Stimulated activated CD4-positive, alpha-beta T cell treated with anti-CD3 and anti-CD28 coated beads, Interleukin-15, amount 100 ng/mL, for 1 hour (primary cell): ENCODE measurements at regions not wholly inside any gene's neighbourhood (a gene's known extent, or its start where the extent isn't known, plus 50 kb on each side); places are given as distances from the start of the nearest gene placed in this dataset.

ENCODE experiments used
- DNase-seq, 2 donors: peaks; one replicate each; pipeline ENCODE4 v3.0.0-alpha.2; 2020; ENCODE audit warnings: low read depth in 1 of 2, low spot score in 1 of 2

DNA sequence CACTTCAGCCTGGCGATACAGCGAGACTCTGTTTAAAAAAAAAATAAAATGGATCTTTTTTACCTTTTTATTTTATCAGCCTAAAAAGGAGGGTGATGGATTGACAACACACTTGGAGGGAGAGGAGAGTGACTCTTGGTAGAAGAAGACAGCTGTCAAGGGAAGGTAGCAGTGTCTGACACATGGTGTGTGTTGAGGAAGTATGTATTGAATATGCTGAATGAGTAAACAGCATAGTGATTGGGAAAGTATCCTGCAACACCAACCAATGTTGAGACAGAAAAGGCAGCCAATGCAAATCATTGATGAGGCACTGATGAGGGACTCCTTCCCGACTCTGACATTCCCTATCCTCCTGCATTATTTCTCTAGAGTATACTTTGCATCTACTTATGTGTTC is 306.4 kb downstream of the LPIN1 start:
- no peak for DNase-seq

DNA sequence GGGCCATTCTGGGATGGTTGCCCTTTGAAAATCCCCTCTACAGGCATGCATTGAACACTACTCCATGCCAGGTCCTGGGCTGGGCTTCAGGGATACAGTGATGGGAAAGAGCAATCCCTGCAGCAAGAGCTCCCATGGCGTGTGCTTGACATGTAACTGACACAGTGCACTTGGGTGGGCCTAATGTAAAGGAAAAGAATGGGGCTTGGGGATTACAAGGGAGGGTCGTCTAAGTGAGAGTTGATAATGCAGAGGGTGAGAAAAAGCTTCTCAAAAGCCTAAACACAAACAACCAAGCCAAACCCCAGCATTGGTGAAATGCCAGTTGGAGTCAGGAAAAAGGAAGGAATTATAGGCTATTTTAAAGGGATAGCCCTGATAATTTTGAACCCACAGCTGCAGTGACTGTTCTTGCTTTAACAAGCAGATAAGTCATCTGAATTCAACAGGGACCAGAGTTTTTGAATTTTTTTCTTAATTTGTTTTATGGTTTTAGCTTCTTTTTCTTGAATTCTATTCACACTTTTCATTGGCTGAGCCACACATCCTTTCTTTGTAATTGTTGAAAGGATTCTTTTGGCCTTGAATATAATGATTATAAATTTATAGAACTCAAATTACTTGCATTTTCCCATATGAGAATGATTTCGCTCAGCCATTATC is 308.7 kb downstream of the LPIN1 start:
- DNase-seq: no peak

DNA sequence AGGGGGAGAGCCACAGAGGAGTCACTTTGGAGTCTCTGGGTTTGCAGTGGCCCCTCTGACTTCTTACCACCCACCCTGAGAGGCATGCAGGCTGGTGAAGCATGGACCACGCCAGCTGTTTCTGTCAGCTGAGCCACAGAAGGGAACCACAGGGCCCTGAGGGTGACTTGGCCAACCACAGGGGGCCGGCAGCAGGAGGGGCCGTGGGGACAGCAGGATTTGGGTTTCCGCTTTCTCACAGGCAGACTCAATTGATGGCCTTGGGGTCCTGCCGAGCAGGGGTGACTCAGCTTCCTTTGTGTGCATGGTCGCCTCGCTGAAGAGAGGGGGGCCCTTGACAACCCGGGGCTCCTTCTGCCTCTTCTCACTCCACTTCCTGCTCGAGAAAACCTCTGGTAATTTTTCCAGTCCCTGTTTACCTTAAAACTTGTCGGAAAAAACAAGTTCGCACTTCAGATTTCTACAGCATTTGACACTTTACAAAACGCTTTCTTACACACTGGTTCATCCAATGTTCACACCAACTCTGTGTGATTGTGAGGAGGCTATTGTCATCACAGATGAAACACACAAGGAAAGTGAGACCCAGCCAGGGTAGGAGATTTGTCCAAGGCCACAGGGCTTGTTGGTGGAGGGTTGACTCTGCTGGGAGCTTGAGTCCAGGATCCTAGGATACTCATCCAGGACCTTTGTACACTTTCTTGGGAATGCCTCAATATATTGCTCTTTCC is 311.2 kb downstream of the LPIN1 start:
- DNase-seq: no peak

DNA sequence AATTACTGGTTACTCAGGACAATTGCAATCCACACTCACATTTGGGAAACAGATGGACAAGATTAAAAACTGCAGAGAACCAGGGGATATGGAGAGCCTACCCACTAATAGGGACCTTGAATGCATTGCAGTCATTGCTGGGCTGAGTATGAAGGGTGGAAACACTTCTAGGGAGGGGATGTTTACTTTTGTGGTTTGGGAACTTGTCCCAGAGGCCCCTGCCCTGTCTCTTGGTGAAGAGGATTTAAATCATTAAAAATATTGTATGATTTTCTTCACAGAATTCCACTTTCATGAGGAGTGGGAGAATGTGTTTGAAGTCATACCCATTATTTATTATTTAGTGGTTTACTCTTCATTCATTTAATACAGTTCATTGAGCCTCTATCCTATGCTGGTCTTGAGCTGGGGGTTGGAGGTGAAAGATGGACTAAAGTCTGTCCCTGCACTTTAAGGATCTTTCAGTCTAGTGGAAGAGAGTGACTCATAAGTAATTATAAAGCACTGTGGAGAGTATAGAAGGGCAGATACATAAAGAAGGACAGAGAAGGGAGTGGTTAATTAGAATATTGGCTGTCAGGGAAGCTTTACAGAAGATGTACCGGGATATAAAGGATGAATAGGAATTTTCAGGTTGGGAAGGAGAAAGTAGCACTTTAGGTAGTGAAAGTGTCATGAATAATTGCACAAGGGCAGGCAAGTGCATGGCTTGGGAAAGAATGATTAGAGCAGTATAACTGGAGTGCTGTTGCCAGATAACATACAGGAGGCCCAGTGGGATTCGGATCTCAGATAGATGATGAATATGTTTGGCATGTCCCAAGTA is 313.4 kb downstream of the LPIN1 start:
- DNase-seq: no peak

DNA sequence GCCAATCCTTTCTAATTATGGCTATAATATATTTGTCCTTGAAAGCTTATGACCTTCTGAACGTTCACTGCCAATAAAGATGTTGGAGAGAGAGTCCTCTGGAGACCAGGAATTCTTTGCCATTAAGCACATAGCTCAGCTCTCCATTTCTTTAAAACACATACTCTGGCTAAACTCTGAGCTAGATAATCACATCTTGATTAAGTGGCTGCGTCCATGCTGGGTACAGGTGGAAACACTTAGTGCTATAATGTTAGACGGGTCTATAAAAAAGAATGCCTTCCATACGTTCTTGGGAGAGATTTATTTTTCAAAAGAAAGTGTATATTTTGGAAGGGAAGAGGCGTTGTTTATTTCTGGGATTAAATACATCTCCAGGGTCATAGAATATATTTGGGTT is 314.5 kb downstream of the LPIN1 start:
- DNase-seq: no peak

DNA sequence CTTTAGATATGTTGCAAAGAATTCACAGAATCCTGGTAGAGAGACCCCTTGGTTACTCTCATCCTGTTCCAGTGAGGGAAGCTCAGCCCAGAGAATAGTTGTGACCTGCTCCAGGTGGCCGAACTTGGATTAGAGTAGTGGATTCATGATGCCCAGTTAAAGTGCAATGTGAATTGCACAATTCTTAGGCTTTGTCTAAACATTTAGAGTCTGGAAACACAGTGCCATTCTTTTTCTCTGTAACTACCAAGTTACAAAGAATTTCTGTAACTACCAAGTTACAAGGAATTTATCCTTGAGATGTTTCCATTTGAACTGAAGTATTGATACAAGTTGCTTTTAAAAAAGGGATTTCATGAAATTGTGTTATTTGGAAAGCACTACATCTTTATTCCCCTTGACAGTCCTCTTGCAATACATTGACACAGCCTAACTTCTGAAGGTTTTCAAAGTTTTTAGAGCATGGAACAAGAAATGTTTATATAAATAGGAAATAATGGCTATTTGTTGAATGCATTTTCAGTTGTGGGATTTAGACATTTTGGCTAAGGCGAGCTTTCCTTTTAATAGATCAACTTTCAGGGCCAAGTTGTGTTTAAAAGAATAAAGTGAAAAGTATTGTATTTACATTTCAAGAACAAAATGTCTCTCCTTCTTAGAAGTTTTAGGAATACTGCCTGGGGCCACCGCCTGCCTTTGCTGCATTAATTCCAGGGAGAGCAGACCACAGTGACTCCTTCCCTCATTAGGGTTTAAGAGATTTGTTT is 315.0 kb downstream of the LPIN1 start:
- DNase-seq: no peak

DNA sequence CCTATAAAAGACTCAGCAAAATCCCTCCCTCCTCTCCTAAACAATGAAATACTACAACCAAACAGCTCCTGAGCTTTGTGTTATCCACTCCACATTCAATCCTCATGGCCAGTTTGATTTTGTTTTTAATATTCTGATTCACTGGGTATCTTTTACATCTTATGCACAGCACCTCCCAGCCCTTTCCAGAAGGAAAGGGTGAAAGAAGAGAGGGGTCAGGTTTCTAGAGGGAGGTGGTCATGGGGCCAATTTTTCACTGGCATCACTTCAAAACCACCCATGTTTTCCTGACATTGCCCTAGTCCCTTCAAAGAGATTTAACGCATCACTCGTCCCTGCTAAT is 315.6 kb downstream of the LPIN1 start:
- DNase-seq: no peak

DNA sequence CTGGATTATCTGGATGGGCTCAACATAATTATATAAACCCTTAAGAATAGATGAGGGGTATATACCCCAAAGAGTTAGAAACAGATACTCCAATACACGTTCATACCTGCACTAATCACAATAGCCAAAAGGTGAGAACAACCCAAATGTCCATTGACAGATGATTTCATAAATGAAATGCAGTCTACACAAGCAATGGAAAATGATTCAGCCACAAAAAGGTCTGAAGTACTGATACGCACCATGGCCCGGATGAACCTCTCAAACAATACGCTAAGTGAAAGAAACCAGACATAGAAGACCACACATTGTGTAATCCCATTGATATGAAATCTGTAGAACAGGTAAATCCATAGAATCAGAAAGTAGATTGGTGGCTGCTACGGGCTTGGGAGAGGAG is 316.8 kb downstream of the LPIN1 start:
- no peak for DNase-seq

DNA sequence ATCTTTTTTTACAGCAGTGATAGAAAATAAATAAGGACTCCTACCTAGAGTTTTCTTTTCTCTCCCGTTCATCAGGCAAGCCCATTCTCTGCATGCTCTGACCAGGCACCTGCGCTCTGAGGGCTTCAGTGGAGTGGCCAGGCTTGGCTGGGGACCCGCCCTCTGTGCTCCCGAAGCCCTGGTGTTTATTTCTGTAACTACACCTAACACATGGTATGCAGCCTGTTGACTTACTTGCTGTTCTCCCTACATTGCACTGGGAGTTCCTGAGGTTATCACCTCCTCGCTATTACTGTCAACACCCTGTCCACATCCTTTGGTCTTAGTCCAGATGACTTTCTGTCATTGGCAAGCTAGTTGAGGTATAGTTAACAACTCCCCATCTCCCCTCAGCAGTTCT is 317.7 kb downstream of the LPIN1 start:
- DNase-seq: no peak

DNA sequence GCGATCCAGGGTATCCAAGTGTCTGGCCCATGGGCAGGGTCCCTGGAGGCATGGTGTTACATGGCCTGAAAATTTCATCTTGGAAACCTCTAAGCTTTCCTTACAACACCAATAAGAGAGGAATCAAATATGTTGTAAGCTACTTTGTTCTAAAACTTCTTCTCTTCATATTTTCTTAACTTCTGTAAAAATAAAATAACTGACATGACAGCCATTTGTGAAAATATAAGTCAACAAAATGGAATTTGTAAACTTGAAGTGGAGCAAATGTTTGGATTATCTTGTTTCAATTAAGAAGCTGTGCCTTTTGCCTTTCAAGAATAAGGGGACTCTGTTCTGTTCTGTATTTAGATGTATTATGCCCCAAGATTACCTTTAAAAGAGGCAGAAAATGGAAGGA is 319.7 kb downstream of the LPIN1 start:
- DNase-seq: no peak

DNA sequence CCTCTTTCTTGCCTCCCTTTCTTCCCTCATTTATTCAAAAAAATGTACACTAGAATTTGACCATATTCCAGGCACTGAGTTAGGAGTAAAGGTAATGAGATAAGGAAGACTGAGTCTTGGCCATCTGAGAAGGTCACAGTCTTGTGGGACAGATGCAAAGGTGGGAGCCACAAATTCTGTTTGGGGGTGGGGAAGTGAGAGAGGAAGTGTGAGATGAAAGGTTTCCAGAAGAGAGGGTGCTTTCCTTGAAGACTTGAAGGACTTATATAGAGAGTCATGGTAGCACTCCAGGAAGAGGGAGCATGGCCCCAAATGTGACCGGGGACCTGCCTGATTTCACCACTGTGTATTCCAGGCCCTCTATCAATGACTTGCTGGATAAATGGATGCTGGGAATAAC is 320.6 kb downstream of the LPIN1 start:
- no peak for DNase-seq

DNA sequence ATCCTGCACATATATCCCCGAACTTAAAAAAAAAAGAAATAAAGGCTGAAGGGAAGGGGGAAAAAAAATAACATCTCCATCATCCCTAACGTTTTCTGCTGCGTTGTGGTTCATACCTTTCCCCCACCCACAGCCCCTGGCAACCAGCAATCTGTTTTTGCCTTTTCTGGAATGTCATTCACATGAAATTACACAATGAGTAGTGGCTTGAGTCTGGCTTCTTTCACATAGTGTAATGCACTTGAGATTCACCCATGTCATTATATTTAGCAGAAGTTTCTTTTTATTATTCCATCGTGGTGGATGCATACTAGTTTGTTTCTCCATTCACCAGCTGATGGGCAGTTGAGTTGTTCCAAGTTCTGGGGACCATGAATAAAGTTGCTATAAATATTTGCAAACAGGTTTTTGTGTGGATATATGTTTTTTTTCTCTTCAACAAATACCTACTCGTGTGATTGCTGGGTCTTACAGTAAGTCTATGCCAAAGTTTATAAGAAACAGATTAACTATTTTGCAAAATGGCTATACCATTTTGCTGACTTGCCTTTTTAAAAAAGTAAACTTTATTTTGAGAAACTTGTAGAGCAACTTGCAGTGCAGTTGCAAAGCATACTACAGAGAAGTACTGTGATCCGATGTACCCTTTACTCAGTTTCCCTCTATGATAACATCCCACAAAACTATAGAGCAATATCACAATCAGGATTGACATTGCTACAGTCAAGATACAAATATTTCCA is 322.5 kb downstream of the LPIN1 start:
- no peak for DNase-seq

DNA sequence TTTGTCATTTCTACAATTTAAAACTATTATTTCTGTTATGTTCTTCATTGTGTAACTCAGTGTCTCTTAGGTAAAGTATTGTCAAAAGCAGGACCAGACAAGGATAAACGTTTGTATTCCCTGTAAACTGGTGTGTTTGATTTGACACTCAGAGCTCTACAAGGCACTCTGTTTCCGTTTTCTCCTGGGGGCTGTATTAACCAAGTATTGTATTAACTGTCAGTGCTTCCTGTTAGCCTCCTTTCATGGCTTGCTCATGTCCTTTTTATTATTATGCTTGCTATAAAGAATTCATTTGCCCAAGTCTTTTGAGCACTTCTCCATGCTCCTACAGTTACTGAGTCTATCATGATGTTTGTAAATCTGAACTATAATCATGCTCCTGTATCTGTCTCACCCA is 323.7 kb downstream of the LPIN1 start:
- DNase-seq: no peak

DNA sequence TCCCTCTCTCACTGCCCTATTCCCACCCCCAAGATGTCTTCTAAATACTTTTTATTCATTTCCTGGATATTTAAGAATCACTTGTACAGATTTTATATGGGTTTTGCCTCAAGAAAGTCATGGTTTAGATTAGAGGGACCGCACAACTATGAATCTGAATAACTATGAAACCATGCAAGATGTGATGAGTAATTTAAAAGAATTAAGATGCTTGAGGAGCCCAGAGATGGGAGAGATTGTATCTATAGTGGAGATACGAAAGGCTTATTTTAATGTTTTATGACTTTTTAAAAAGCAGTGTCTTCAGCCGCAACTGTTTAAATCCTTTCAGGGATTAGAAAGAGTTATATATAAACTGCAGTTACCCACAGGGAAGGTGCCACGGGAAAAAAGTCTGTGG is 324.1 kb downstream of the LPIN1 start:
- DNase-seq: no peak

DNA sequence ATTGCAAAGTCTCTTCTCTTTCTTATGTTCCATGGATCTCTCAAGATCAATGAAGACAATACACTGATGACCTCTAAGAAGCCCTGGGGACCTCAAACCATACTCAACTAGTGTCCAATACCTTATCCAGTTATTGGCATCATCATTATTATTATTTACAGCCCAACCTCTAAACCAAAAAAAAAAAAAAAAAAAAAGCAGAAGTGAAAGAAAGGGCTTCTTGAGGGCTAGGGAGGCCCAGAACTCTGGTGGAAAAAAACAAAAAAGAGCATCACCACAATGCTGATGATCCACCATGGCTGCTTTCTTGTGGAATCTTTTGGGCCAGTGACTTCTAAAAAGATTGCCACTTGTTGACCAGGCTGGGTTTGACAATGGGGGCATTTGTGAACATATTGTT is 324.9 kb downstream of the LPIN1 start:
- no peak for DNase-seq

DNA sequence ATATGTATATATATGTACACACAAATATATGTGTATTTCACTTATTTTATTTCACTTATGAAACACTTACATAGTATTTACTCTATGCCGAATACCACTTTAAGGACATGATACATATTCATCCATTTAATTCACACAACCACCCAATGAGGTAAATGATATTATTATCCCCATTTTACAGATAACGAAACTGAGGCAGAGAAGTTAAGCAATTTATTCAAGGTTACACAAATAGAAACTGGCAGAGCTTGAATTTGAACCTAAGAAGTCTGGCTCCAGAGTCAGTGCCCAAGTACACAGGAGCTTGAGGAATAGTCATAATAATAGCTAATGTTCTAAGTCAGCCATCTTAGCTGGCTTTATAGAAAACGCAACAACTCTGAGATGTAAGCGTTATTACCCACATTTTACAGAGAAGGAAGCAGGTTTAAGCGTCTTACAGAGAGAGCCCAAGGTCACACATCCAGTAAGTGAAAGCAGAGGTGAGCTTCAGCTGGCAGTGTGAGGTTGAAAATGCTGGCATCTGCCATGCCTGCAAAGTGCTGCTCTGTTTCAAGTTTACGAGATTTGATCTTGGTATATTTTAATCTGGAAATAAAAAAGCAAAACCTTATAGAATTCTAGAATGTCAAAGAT is 326.9 kb downstream of the LPIN1 start:
- no peak for DNase-seq

DNA sequence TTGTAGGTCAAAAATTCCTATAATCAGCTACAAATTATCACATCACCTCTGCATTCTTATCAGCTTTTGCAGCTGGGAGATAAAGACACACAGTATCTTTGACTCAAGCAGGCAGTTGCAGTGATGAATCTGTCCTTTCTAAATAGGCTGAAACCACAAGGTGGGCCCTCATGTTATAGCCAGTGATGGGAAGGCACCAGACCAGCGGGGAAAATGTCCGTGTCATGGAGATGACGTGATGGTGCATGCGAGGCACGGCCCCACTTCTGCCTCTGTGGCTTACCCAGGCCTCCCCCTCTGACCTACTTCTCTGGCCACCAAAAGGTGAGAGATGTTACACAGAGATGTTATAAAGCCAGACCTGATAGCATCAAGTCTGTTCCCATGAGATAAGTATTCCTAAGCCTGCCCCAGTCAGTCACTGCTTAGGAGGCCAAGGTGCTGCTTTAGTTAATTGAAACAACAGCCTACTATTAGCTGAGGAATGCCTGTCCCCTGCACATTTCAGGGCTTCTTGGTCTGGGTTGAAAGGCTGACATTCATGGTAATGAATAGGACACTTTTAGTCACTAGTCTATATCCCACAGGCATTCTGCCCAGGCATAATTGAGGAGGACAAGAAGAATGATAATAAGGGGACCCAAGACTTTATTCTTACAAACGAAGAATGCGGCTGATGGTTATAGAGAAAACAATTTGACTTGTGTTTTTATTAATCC is 327.9 kb downstream of the LPIN1 start:
- DNase-seq: no peak

DNA sequence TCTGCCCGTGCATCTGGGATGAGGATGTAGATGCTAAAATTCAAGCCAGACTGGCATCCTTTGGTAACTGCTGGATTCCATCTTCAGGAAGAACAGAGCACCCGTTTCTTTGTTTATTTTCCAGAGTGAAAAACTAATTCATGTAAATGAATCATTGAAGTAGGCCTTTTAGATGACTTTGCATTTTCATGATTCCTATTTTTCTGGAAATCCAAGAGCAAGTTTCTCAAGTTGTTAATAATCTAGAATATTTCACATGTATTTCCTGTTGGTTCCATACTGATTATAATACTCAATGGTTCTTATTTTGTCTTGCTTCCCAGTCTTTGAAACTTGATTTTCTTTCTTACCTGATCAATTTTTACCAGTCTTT is 328.4 kb downstream of the LPIN1 start:
- DNase-seq: no peak

DNA sequence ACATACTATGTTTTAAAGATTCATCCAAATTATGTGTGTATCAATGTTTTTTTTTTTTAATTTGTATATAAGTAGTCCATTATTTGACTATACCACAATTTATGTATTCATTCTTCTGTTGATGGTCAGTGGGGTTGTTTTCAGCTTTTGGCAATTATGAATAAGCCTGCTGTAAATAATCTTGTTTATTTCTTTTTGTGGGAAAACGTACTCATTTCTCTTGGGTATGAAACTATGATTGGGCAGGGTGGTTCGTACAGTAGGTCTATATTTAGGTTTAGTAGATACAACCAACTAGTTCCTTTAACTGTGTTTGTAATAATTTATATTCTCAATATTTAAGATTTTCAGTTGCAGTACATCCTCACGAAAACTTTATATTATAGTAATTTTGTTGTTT is 329.2 kb downstream of the LPIN1 start:
- no peak for DNase-seq

DNA sequence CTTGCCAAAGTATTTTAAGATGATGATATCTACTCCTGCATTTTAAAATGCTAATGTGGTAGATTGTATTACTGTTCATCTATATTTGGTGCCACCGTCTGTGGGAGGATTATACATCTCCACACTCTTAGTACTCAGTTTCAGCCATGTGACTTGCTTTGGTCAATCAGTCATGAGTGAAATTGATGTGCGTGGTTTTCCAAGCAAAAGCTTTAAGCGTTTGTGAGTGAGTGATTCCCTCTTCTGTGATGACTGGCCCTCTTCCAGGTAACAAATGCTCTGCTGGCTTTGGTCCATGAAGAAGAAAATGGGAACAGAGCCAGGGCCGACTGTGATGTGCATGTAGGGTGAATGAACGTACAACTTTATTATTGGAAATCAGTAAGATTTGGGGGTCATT is 330.4 kb downstream of the LPIN1 start:
- no peak for DNase-seq
